Thyroid gland (tissue), 4 donors: ENCODE measurements at regions not wholly inside any gene's neighbourhood (a gene's known extent, or its start where the extent isn't known, plus 50 kb on each side); places are given as distances from the start of the nearest gene placed in this dataset.

ENCODE experiments used
- CTCF ChIP-seq, 6 experiments: fragments of 200-600 bp in 3 of 6; fragments of 450-650 bp in 3 of 6; sonication (generic) in 3 of 6; IDR thresholded peaks; one replicate each; pipeline ENCODE4 v1.5.1; 2016 to 2019; ENCODE audit warnings: antibody characterized with exemption in 6 of 6, mild to moderate bottlenecking in 2 of 6, inconsistent platforms in 1 of 6, moderate library complexity in 1 of 6
- POLR2A ChIP-seq, 2 donors: fragments of 450-650 bp; IDR thresholded peaks; one replicate each; pipeline ENCODE4 v1.6.1; 2017; ENCODE audit warnings: antibody characterized with exemption in 2 of 2, mild to moderate bottlenecking in 2 of 2, moderate library complexity in 1 of 2

GRCh38 chr5:143729334-143729946 lies 82.5 kb upstream of the HMHB1 start:
- no peak for TF ChIP-seq CTCF (IDR thresholded peaks at IDR 0.05)
- no peak for TF ChIP-seq POLR2A (IDR thresholded peaks at IDR 0.05)
